Activated B cell treated with CpG ODN at 0.5 μM for 24 hours (primary cell): ENCODE measurements at regions not wholly inside any gene's neighbourhood (a gene's known extent, or its start where the extent isn't known, plus 50 kb on each side); places are given as distances from the start of the nearest gene placed in this dataset.

ENCODE experiments used
- ATAC-seq: fragments of 200-7000 bp; cut with Tn5 transposase; one replicate; pipeline ENCODE4 v1.10.0; 2021; ENCODE audit warnings: low read depth, mild to moderate bottlenecking, moderate library complexity
- CTCF ChIA-PET: fragments of 350-600 bp; sonication (Branson Sonifier 250); formaldehyde crosslinking; loops from one replicate; lab custom pipeline; 2021; ENCODE audit warnings: antibody characterized with exemption; lab: Charles Lee
- POLR2A ChIA-PET: fragments of 350-600 bp; sonication (Branson Sonifier 250); formaldehyde crosslinking; loops from one replicate; lab custom pipeline; 2021; ENCODE audit warnings: antibody characterized with exemption; lab: Charles Lee
- DNase-seq: peaks from one replicate; pipeline ENCODE4 v3.0.0; 2022
- H3K27ac Mint-ChIP-seq: one replicate; pipeline ENCODE4 v1.8.0; 2020; ENCODE audit warnings: mixed read lengths
- H3K27me3 Mint-ChIP-seq: one replicate; pipeline ENCODE4 v1.8.0; 2021; ENCODE audit warnings: mixed read lengths
- H3K36me3 Mint-ChIP-seq: one replicate; pipeline ENCODE4 v1.8.0; 2021; ENCODE audit warnings: low read depth, mixed read lengths
- H3K4me1 Mint-ChIP-seq: one replicate; pipeline ENCODE4 v1.8.0; 2021; ENCODE audit warnings: mixed read lengths
- H3K4me3 Mint-ChIP-seq: one replicate; pipeline ENCODE4 v1.8.0; 2020; ENCODE audit warnings: mild to moderate bottlenecking, mixed read lengths
- H3K9me3 Mint-ChIP-seq: one replicate; pipeline ENCODE4 v1.8.0; 2020; ENCODE audit warnings: mixed read lengths
- intact Hi-C: fragments of 100-400 bp; cut with micrococcal nuclease; formaldehyde crosslinking; loops from one replicate; pipeline ENCODE4 v1.15.1; 2024
- TF ChIP-seq, protein P1 (sequence below): fragments of 200-600 bp; IDR thresholded peaks from one replicate; pipeline ENCODE4 v1.8.0; 2022; ENCODE audit warnings: antibody characterized with exemption, mild to moderate bottlenecking

DNA sequence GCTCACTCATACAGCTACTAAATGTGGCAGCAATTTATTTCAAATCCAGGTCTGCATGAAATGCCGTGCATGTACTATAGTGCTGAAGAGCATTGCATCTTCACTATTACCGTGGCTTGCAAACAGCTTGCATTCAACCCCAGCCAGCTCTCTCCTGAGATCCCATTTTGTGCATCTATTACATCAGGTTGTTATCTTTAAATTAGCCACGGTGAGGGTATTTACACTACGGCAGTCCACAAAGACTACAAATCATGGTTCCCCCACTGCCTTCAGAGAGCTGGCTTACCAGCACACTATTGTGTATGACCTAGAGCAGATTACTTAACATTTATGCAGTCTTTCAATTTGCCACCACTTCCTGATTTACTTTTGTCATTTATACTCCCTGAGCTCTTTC, 621.3 kb upstream of the LRATD1 start:
- TF ChIP-seq, protein P1, sequence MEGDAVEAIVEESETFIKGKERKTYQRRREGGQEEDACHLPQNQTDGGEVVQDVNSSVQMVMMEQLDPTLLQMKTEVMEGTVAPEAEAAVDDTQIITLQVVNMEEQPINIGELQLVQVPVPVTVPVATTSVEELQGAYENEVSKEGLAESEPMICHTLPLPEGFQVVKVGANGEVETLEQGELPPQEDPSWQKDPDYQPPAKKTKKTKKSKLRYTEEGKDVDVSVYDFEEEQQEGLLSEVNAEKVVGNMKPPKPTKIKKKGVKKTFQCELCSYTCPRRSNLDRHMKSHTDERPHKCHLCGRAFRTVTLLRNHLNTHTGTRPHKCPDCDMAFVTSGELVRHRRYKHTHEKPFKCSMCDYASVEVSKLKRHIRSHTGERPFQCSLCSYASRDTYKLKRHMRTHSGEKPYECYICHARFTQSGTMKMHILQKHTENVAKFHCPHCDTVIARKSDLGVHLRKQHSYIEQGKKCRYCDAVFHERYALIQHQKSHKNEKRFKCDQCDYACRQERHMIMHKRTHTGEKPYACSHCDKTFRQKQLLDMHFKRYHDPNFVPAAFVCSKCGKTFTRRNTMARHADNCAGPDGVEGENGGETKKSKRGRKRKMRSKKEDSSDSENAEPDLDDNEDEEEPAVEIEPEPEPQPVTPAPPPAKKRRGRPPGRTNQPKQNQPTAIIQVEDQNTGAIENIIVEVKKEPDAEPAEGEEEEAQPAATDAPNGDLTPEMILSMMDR = no peak
- Mint-ChIP-seq H3K27me3 (no peaks in the 10 kb centered on the region), H3K9me3 (peaks cover 9% of the 10 kb centered on the region), H3K4me1 (no peaks in the 10 kb centered on the region), H3K27ac (no peak overlapping the region), H3K36me3 (no peaks in the 10 kb centered on the region), H3K4me3 (no peak overlapping the region)
- intact Hi-C loops = no loop called here
- POLR2A ChIA-PET = no interaction called here
- DNase-seq (no peak), ATAC-seq (no peak)
- CTCF ChIA-PET = no interaction called here

DNA sequence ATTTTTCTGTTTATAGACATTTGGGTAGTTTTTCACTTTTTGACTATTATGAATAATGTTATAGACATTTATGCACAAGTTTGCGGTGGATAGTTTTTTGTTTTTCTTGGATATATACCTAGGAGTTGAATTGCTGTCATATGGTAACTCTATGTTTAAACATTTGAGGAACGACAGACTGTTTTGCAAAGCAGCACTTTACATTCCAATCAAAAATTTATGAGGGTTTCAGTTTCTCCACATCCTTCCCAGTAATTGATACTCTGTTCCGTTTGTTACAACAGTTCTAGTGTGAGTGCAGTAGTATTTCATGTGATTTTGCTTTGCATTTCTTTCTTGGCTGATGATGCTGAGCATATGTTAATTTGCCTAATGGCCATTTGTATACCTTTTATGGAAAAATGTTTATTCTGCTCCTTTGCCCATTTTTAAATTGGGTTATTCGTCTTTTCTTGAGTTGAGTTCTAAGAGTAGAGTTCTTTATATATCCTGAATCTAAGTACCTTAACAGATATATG, 617.3 kb upstream of the LRATD1 start:
- ATAC-seq (no peak), DNase-seq (no peak)
- Mint-ChIP-seq H3K27me3 (no peaks in the 10 kb centered on the region), H3K9me3 (peaks cover 2% of the 10 kb centered on the region), H3K4me3 (no peak overlapping the region), H3K4me1 (no peaks in the 10 kb centered on the region), H3K27ac (no peak overlapping the region), H3K36me3 (no peaks in the 10 kb centered on the region)
- intact Hi-C loops = no loop called here
- CTCF ChIA-PET = no interaction called here
- TF ChIP-seq, protein P1 = no peak
- POLR2A ChIA-PET = no interaction called here

DNA sequence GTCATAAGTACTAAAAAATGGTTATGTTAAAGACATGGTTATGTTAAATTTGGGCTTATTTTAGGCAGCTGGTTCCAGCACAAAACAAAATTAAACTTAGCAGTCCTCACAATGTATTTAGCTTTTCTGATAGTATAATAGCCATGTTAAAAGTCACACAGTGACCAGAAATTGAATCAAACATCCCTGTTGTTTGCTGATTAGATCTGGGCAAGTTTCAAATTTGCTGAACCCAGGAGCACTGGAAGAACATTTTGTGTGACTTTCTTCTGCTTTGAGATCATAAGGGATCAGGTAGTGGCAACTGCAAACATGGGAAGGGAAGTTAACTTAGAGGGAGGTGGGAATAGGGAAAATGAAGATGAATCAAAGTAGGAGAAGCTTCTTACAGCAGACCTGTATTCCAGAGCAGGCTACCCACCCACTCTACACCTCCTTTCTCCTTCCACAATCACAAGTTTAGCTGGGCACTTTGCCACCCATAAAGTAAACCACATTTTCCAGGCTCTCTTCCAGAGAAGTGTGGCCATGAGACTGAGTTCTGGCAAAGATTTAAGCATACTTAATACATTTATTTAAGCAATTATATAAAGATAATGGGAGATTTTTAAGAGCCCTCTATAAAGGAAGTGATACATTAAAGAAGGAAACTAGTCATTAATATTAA, 616.1 kb upstream of the LRATD1 start:
- Mint-ChIP-seq H3K4me3 (no peak overlapping the region), H3K4me1 (no peaks in the 10 kb centered on the region), H3K9me3 (no peaks in the 10 kb centered on the region), H3K27me3 (no peaks in the 10 kb centered on the region), H3K36me3 (no peaks in the 10 kb centered on the region), H3K27ac (no peak overlapping the region)
- no peak for ATAC-seq
- no peak for DNase-seq
- intact Hi-C loops = no loop called here
- POLR2A ChIA-PET = no interaction called here
- CTCF ChIA-PET = no interaction called here
- TF ChIP-seq, protein P1 = no peak

DNA sequence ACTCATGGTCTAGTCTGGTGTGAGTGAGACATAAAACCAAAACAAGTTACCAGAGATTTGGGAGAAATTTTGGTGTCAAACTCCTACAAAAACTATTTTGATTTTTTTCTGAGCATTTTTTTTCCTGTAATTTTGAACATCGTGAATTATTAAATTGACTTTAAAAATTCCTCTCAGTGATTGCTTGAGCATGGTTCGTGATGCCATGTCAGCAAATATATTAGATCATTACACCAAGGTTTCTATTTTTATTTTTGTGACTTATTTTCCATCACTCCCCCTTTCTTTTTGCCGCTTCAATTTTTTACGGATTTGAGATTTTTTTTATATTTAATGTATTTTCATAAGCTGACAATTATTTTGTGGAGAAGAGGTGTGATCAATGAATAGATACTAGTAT, 613.9 kb upstream of the LRATD1 start:
- Mint-ChIP-seq H3K9me3 (no peaks in the 10 kb centered on the region), H3K4me1 (no peaks in the 10 kb centered on the region), H3K27me3 (no peaks in the 10 kb centered on the region), H3K4me3 (no peak overlapping the region), H3K36me3 (no peaks in the 10 kb centered on the region), H3K27ac (no peak overlapping the region)
- CTCF ChIA-PET = no interaction called here
- DNase-seq (no peak), ATAC-seq (no peak)
- POLR2A ChIA-PET = no interaction called here
- intact Hi-C loops = no loop called here
- TF ChIP-seq, protein P1 = no peak

DNA sequence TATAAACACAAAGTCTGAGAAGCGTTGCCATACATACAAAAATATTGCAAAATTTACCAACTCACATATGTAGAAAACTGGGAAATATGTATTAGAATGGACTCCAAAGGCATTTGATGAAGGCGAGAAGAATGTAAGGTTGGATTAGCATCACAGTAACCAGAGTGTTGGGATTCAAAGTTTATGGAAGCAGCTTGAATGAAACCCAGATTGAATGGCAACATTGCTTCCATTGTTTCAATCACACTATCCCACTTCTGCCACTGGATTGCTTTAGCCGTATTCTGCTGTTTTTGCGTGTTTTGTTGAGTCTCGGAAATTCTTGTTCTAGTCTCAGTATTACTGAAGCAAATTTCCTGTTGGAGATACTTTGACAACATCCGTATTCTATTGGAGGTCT, 609.0 kb upstream of the LRATD1 start:
- no peak overlapping the region for H3K27ac Mint-ChIP-seq
- TF ChIP-seq, protein P1 = no peak
- H3K4me1 Mint-ChIP-seq = no peaks in the 10 kb centered on the region
- intact Hi-C loops = no loop called here
- H3K4me3 Mint-ChIP-seq = no peak overlapping the region
- DNase-seq = no peak
- H3K9me3 Mint-ChIP-seq = no peaks in the 10 kb centered on the region
- no peaks in the 10 kb centered on the region for H3K36me3 Mint-ChIP-seq
- no peak for ATAC-seq
- ChIA-PET POLR2A (no interaction called here), CTCF (no interaction called here)
- no peaks in the 10 kb centered on the region for H3K27me3 Mint-ChIP-seq
